Renal cortical epithelial cell (primary cell): ENCODE measurements at regions not wholly inside any gene's neighbourhood (a gene's known extent, or its start where the extent isn't known, plus 50 kb on each side); places are given as distances from the start of the nearest gene placed in this dataset.

Source experiments
- DNase-seq: peaks from one replicate; pipeline ENCODE4 v3.0.0-alpha.2; 2011; ENCODE audit warnings: low read depth

- DNase-seq: no peak
These were observed 173.8 kb downstream of the RPLP1 start for GRCh38 chr15:69626095-69627066.

- DNase-seq: no peak
These were observed 175.0 kb downstream of the RPLP1 start for GRCh38 chr15:69627548-69628158.

GRCh38 chr15:69628256-69629093 lies 175.9 kb downstream of the RPLP1 start:
- no peak for DNase-seq

GRCh38 chr15:69629631-69630161 lies 177.1 kb downstream of the RPLP1 start:
- no peak for DNase-seq

- DNase-seq: no peak
These were observed 178.4 kb downstream of the RPLP1 start for GRCh38 chr15:69631005-69631404.

GRCh38 chr15:69631978-69632377 lies 179.4 kb downstream of the RPLP1 start:
- DNase-seq: no peak

- DNase-seq: no peak
These were observed 182.2 kb downstream of the RPLP1 start for GRCh38 chr15:69634860-69635259.

GRCh38 chr15:69636169-69636915 lies 183.7 kb downstream of the RPLP1 start:
- DNase-seq: no peak

GRCh38 chr15:69637818-69638217 lies 185.2 kb downstream of the RPLP1 start:
- no peak for DNase-seq

GRCh38 chr15:69643476-69643875 lies 190.9 kb downstream of the RPLP1 start:
- DNase-seq: no peak

- no peak for DNase-seq
These were observed 191.4 kb downstream of the RPLP1 start for GRCh38 chr15:69643971-69644370.

- no peak for DNase-seq
These were observed 192.3 kb downstream of the RPLP1 start for GRCh38 chr15:69644876-69645275.

- DNase-seq: no peak
These were observed 194.5 kb downstream of the RPLP1 start for GRCh38 chr15:69647142-69647513.

- no peak for DNase-seq
These were observed 195.6 kb downstream of the RPLP1 start for GRCh38 chr15:69648212-69648611.

- no peak for DNase-seq
These were observed 196.4 kb downstream of the RPLP1 start for GRCh38 chr15:69648775-69649735.

- no peak for DNase-seq
These were observed 199.7 kb downstream of the RPLP1 start for GRCh38 chr15:69652293-69652692.

GRCh38 chr15:69652751-69653305 lies 200.2 kb downstream of the RPLP1 start:
- DNase-seq: no peak

GRCh38 chr15:69653306-69653705 lies 200.7 kb downstream of the RPLP1 start:
- DNase-seq: no peak

GRCh38 chr15:69653846-69654245 lies 201.2 kb downstream of the RPLP1 start:
- DNase-seq: no peak
